Panc1 (cell line): ENCODE measurements at regions not wholly inside any gene's neighbourhood (a gene's known extent, or its start where the extent isn't known, plus 50 kb on each side); places are given as distances from the start of the nearest gene placed in this dataset.

Experiments
- ATAC-seq: fragments of 200-7000 bp; cut with Tn5 transposase; 2 replicates; pipeline ENCODE4 v1.9.1; 2020; ENCODE audit warnings: mild to moderate bottlenecking, moderate library complexity
- BruUV-seq: library from RNA; stranded (reverse); fragments of 400-500 nt; replicated peaks from 2 replicates; lab custom pipeline; 2021; lab: Mats Ljungman, UMichigan
- CTCF ChIA-PET: fragments of 300-600 bp; sonication (Branson Sonifier 250); formaldehyde crosslinking; loops from one replicate; lab custom pipeline; 2022; ENCODE audit warnings: antibody characterized with exemption; lab: Charles Lee
- POLR2A ChIA-PET: fragments of 300-600 bp; sonication (Branson Sonifier 250); formaldehyde crosslinking; loops from one replicate; lab custom pipeline; 2022; ENCODE audit warnings: antibody characterized with exemption; lab: Charles Lee
- DNase-seq: peaks from one replicate; pipeline ENCODE4 v3.0.0-alpha.2; 2010; ENCODE audit warnings: low read depth, low spot score
- H3K27ac ChIP-seq: 2 replicates; pipeline ENCODE4 v1.5.1; 2011; ENCODE audit warnings: mild to moderate bottlenecking, low read length, inconsistent platforms
- H3K27me3 ChIP-seq: fragments of 200-500 bp; sonication (Bioruptor generic); 2 replicates; pipeline ENCODE4 v1.6.0; 2014; ENCODE audit warnings: low read length, inconsistent platforms; ENCODE audit not compliant: control insufficient read depth, insufficient read depth
- H3K36me3 ChIP-seq: fragments of 200-500 bp; sonication (Bioruptor generic); 2 replicates; pipeline ENCODE4 v1.5.1; 2014; ENCODE audit warnings: inconsistent platforms, mild to moderate bottlenecking, low read length, moderate library complexity; ENCODE audit not compliant: control insufficient read depth, insufficient read depth
- H3K4me1 ChIP-seq: 2 replicates; pipeline ENCODE4 v1.5.1; 2011; ENCODE audit warnings: inconsistent platforms, mild to moderate bottlenecking, low read length, moderate library complexity; ENCODE audit not compliant: control insufficient read depth, insufficient read depth
- H3K4me3 ChIP-seq, 2 experiments: 2 replicates each; pipeline ENCODE4 v1.5.1; 2011 to 2012; ENCODE audit warnings: low read depth in 2 of 2, low read length in 2 of 2, mild to moderate bottlenecking in 2 of 2, inconsistent platforms in 1 of 2, moderate library complexity in 1 of 2
- H3K9me3 ChIP-seq: fragments of 200-500 bp; sonication (Bioruptor generic); 2 replicates; pipeline ENCODE4 v1.5.1; 2014; ENCODE audit warnings: low read depth, mild to moderate bottlenecking, inconsistent platforms, low read length, moderate library complexity; ENCODE audit not compliant: control insufficient read depth, insufficient read depth
- POLR2AphosphoS5 ChIP-seq: IDR thresholded peaks from 2 replicates; pipeline ENCODE4 v1.6.1; 2012; ENCODE audit warnings: mild to moderate bottlenecking, low read depth, low read length, moderate library complexity
- SIN3A ChIP-seq: IDR thresholded peaks from 2 replicates; pipeline ENCODE4 v1.6.1; 2012; ENCODE audit warnings: low read depth, mild to moderate bottlenecking, low read length, moderate library complexity, borderline replicate concordance; ENCODE audit not compliant: insufficient read depth
- TCF7L2 ChIP-seq: IDR thresholded peaks from 2 replicates; pipeline ENCODE4 v1.6.1; 2011; ENCODE audit warnings: mild to moderate bottlenecking, low read depth, low read length, inconsistent platforms
- in situ Hi-C: cut with HindIII; loops from 2 replicates; pipeline ENCODE4 v1.10.0; 2016; ENCODE audit warnings: low sequenced_read_pairs, low pct_unique_long_range_greater_than_20kb
- intact Hi-C: fragments of 100-400 bp; cut with micrococcal nuclease; formaldehyde crosslinking; loops from one replicate; pipeline ENCODE4 v1.10.0; 2022; ENCODE audit not compliant: unreplicated experiment
- TF ChIP-seq, protein P1 (sequence below), 2 experiments: IDR thresholded peaks; 2 replicates each; pipeline ENCODE4 v1.6.1; 2011 to 2012; ENCODE audit warnings: low read depth in 2 of 2, control low read depth in 1 of 2, low read length in 1 of 2, mild to moderate bottlenecking in 1 of 2, moderate library complexity in 1 of 2; ENCODE audit not compliant: insufficient read depth in 1 of 2
- TF ChIP-seq, protein P2 (sequence below): fragments of 450-650 bp; IDR thresholded peaks from 2 replicates; pipeline ENCODE4 v1.5.1; 2017; ENCODE audit warnings: mild to moderate bottlenecking

DNA sequence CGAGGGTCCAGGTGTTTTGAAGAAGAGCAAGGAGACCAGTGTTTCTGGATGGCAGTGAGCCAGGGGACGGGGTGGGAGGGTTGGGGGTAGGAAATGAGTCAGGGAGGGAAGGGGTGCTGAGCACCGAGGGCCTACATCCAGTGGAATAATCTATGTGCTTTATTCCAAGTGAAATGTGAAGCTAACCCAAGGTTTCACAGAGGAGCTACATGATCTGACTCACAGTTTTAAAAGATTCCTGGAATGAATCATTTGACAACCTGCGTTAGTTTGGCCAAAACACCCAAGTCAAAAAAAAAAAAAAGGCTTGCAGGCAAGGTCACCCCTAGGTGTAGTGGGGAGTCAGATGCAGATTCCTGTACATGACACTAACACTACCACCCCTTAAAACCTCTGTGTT lies 419.7 kb upstream of the MEX3C start:
- Histone ChIP-seq H3K4me3 (no peak overlapping the region), H3K36me3 (no peaks in the 10 kb centered on the region), H3K27me3 (no peaks in the 10 kb centered on the region), H3K9me3 (no peaks in the 10 kb centered on the region), H3K4me1 (no peaks in the 10 kb centered on the region), H3K27ac (no peak overlapping the region)
- POLR2A ChIA-PET, result no interaction called here
- DNase-seq (no peak), ATAC-seq (no peak)
- TF ChIP-seq SIN3A, result no peak
- no peak for TF ChIP-seq TCF7L2
- TF ChIP-seq, protein P1, sequence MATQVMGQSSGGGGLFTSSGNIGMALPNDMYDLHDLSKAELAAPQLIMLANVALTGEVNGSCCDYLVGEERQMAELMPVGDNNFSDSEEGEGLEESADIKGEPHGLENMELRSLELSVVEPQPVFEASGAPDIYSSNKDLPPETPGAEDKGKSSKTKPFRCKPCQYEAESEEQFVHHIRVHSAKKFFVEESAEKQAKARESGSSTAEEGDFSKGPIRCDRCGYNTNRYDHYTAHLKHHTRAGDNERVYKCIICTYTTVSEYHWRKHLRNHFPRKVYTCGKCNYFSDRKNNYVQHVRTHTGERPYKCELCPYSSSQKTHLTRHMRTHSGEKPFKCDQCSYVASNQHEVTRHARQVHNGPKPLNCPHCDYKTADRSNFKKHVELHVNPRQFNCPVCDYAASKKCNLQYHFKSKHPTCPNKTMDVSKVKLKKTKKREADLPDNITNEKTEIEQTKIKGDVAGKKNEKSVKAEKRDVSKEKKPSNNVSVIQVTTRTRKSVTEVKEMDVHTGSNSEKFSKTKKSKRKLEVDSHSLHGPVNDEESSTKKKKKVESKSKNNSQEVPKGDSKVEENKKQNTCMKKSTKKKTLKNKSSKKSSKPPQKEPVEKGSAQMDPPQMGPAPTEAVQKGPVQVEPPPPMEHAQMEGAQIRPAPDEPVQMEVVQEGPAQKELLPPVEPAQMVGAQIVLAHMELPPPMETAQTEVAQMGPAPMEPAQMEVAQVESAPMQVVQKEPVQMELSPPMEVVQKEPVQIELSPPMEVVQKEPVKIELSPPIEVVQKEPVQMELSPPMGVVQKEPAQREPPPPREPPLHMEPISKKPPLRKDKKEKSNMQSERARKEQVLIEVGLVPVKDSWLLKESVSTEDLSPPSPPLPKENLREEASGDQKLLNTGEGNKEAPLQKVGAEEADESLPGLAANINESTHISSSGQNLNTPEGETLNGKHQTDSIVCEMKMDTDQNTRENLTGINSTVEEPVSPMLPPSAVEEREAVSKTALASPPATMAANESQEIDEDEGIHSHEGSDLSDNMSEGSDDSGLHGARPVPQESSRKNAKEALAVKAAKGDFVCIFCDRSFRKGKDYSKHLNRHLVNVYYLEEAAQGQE (IDR thresholded peaks at IDR 0.05; ENCODE audit: insufficient read depth in 1 of 2, low read depth in 2 of 2, low read length in 1 of 2), result no peak
- TF ChIP-seq, protein P2, sequence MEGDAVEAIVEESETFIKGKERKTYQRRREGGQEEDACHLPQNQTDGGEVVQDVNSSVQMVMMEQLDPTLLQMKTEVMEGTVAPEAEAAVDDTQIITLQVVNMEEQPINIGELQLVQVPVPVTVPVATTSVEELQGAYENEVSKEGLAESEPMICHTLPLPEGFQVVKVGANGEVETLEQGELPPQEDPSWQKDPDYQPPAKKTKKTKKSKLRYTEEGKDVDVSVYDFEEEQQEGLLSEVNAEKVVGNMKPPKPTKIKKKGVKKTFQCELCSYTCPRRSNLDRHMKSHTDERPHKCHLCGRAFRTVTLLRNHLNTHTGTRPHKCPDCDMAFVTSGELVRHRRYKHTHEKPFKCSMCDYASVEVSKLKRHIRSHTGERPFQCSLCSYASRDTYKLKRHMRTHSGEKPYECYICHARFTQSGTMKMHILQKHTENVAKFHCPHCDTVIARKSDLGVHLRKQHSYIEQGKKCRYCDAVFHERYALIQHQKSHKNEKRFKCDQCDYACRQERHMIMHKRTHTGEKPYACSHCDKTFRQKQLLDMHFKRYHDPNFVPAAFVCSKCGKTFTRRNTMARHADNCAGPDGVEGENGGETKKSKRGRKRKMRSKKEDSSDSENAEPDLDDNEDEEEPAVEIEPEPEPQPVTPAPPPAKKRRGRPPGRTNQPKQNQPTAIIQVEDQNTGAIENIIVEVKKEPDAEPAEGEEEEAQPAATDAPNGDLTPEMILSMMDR, result no peak
- no peak for TF ChIP-seq POLR2AphosphoS5
- in situ Hi-C loops, result no loop called here
- no TSS peak for BruUV-seq
- intact Hi-C loops, result no loop called here
- CTCF ChIA-PET, result no interaction called here

DNA sequence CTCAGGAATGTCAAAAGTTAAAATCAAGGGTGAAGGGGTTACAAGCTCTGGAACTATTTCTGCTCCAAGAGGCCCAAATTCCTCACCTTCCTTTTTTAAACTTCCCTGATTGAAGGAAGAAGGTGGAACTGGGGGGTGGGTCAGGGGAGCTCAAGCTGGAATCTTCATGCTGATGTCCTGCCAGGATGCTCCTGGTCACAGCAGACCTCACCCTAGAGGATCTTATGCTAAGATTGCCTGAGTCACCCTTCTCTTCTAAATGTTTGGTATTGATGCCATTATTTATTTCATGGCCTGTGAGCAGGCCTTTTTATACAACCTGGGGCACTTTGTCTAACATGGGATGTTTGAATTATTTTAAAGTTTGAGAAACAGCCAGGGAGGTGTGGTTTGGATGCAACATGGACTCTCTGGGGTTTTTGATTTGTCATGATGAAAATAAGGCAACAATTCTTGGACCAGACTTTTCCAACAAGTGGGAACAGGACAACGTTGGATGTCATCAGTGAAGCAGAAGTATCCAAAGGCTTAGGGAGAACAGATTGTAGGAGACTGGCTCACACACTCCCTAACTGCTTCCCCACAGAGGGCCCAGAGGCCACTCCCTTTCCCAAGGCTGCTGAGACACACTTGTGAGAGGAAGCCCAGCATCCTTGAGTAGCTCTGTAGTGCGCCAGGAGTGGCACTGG lies 420.2 kb upstream of the MEX3C start:
- DNase-seq, result no peak
- no peak overlapping the region for H3K4me3 ChIP-seq
- no peaks in the 10 kb centered on the region for H3K27me3 ChIP-seq
- in situ Hi-C loops, result no loop called here
- H3K36me3 ChIP-seq, result no peaks in the 10 kb centered on the region
- intact Hi-C loops, result no loop called here
- TF ChIP-seq TCF7L2 (no peak), POLR2AphosphoS5 (no peak), SIN3A (no peak)
- TF ChIP-seq, protein P2, result no peak
- TF ChIP-seq, protein P1 (IDR thresholded peaks at IDR 0.05; ENCODE audit: insufficient read depth in 1 of 2, low read depth in 2 of 2, low read length in 1 of 2), result no peak
- CTCF ChIA-PET, result no interaction called here
- H3K27ac ChIP-seq, result no peak overlapping the region
- POLR2A ChIA-PET, result no interaction called here
- no peaks in the 10 kb centered on the region for H3K9me3 ChIP-seq
- no TSS peak for BruUV-seq
- no peaks in the 10 kb centered on the region for H3K4me1 ChIP-seq
- ATAC-seq, result no peak
